SK-N-SH (cell line): ENCODE measurements at regions not wholly inside any gene's neighbourhood (a gene's known extent, or its start where the extent isn't known, plus 50 kb on each side); places are given as distances from the start of the nearest gene placed in this dataset.

Experiments used
- CHD2 ChIP-seq: fragments of 150-350 bp; IDR thresholded peaks from 2 replicates; pipeline ENCODE4 v1.6.1; 2018; ENCODE audit warnings: low read length; ENCODE audit not compliant: partially characterized antibody
- EZH2phosphoT487 ChIP-seq: fragments of 200-600 bp; sonication (generic); IDR thresholded peaks from 2 replicates; pipeline ENCODE4 v1.6.1; 2017; ENCODE audit warnings: low read depth, mixed run types, mild to moderate bottlenecking, antibody characterized with exemption, moderate library complexity, borderline replicate concordance

DNA sequence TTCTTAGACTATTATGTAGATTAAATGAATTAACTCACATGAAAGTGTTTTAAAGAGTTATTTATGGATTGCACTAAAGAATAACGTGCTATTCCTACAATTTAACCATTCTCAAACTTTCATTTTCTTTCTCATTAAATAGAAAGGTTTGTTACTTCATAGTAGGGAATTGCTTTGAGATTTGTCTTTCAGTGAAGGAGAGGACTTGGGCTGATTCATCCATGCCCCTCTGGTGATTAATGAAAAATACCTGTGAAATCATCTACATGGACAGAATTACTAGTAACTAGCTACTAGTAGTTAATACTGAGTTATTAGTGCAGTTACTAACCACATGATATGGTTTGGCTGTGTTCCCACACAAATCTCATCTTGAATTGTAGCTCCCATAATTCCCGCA is 275.8 kb upstream of the CDH20 start:
- TF ChIP-seq EZH2phosphoT487 (no peak), CHD2 (no peak)
